ENCODE measurements at regions not wholly inside any gene's neighbourhood (a gene's known extent, or its start where the extent isn't known, plus 50 kb on each side); places are given as distances from the start of the nearest gene placed in this dataset.

DNA sequence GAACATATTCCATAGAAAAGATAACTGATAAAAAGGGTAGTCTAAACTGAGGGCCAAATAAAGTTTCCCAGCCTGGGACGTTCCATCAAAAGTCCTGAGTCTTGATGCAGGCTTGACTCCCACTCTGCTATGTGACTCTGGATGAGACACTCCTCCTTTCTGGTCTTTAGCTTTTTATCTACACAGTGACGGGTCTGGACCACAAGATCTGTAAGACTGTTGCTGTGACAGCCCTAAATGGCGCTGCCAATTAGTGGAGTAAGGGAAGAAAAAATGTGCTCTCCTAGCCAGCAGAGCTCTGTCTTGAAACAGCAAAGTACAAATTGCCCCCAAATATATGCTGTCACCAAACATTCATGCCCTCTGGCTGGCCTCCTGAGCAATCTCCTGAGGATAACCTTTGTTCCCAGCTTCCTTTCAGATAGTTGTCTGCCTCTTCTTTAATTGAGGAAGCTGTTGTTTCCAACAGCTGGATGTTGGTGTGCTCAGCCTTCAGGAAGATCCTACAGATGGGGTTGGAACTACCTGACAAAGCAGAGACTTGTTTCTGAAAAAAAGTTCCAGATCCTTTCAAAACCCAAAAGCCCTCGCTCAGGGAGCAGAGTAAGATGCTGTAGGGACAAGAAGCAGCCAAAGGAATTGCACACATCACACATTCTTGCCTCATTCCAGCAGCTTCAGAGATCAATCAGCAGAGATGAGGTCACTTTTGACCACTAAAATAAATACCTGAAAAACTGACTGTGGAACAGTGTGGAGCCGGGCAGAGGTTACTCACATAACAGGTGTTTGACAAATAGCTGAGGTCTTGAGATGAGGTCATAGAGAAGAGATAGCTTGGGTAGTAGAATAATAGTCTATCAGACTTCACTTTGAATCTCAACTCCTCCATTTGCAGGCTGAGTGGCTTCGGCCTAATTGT is 383.4 kb upstream of the FGF13 start:
- TF ChIP-seq, protein P1, sequence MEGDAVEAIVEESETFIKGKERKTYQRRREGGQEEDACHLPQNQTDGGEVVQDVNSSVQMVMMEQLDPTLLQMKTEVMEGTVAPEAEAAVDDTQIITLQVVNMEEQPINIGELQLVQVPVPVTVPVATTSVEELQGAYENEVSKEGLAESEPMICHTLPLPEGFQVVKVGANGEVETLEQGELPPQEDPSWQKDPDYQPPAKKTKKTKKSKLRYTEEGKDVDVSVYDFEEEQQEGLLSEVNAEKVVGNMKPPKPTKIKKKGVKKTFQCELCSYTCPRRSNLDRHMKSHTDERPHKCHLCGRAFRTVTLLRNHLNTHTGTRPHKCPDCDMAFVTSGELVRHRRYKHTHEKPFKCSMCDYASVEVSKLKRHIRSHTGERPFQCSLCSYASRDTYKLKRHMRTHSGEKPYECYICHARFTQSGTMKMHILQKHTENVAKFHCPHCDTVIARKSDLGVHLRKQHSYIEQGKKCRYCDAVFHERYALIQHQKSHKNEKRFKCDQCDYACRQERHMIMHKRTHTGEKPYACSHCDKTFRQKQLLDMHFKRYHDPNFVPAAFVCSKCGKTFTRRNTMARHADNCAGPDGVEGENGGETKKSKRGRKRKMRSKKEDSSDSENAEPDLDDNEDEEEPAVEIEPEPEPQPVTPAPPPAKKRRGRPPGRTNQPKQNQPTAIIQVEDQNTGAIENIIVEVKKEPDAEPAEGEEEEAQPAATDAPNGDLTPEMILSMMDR (IDR thresholded peaks at IDR 0.05; ENCODE audit: low read depth, low read length) = no peak
- Histone ChIP-seq H3K4me3 (ENCODE audit: low read depth, low read length) (no peak overlapping the region), H3K36me3 (no peaks in the 10 kb centered on the region), H3K9me3 (no peaks in the 10 kb centered on the region), H3K27me3 (no peaks in the 10 kb centered on the region), H3K4me1 (no peaks in the 10 kb centered on the region)
- no peak for DNase-seq

DNA sequence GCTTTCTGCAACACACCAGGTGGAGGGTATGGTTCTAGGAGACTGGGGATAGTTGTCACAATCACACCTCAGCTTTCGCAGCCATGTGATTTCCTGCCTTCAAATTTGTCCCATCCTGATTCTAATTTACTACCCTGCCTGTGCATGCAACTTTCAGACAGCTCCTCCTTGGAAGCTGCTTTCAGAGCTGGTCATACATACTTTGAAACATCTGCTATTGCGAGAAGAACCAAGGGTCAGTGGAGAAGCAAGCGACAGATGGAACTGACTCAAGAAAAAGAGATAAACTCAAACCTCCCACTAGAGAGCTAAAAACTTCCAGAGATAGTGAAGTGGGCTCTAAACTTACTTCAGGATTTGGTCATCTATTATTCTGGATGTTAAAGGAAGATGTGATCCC is 381.7 kb upstream of the FGF13 start:
- no peaks in the 10 kb centered on the region for H3K27me3 ChIP-seq
- TF ChIP-seq, protein P1 (IDR thresholded peaks at IDR 0.05; ENCODE audit: low read depth, low read length) = no peak
- no peak overlapping the region for H3K4me3 ChIP-seq (ENCODE audit: low read depth, low read length)
- H3K9me3 ChIP-seq = no peaks in the 10 kb centered on the region
- H3K36me3 ChIP-seq = no peaks in the 10 kb centered on the region
- H3K4me1 ChIP-seq = no peaks in the 10 kb centered on the region
- no peak for DNase-seq

- TF ChIP-seq, protein P1 (IDR thresholded peaks at IDR 0.05; ENCODE audit: low read depth, low read length) = no peak
- DNase-seq = no peak
- Histone ChIP-seq H3K27me3 (no peaks in the 10 kb centered on the region), H3K9me3 (no peaks in the 10 kb centered on the region), H3K36me3 (no peaks in the 10 kb centered on the region), H3K4me1 (no peaks in the 10 kb centered on the region), H3K4me3 (ENCODE audit: low read depth, low read length) (no peak overlapping the region)
These were observed 380.4 kb upstream of the FGF13 start for GRCh38 chrX:139091878-139092277.

- DNase-seq = no peak
- TF ChIP-seq, protein P1 (IDR thresholded peaks at IDR 0.05; ENCODE audit: low read depth, low read length) = no peak
- H3K27me3 ChIP-seq = no peaks in the 10 kb centered on the region
- no peaks in the 10 kb centered on the region for H3K36me3 ChIP-seq
- H3K4me1 ChIP-seq = no peaks in the 10 kb centered on the region
- H3K4me3 ChIP-seq (ENCODE audit: low read depth, low read length) = no peak overlapping the region
- H3K9me3 ChIP-seq = no peaks in the 10 kb centered on the region
These were observed 379.5 kb upstream of the FGF13 start for GRCh38 chrX:139091066-139091465.

DNA sequence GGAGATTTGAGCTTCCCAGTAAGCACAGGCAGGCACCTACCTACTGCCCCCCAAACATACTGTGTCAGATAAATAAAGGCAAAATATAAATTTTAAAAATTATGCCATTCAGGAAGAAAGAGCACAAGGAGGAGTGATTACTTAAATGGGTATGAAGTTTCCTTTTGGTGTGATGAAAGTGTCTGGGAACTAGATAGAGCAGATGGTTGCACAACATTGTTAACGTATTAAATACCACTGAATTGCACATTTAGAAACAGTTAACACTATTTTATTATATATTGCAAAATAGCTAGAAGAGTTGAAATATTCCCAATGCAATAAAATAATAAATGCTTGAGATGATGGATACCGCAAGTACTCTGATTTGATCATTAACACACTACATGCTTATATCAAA is 374.7 kb upstream of the FGF13 start:
- TF ChIP-seq, protein P1 (IDR thresholded peaks at IDR 0.05; ENCODE audit: low read depth, low read length) = no peak
- Histone ChIP-seq H3K4me1 (no peaks in the 10 kb centered on the region), H3K27me3 (no peaks in the 10 kb centered on the region)

DNA sequence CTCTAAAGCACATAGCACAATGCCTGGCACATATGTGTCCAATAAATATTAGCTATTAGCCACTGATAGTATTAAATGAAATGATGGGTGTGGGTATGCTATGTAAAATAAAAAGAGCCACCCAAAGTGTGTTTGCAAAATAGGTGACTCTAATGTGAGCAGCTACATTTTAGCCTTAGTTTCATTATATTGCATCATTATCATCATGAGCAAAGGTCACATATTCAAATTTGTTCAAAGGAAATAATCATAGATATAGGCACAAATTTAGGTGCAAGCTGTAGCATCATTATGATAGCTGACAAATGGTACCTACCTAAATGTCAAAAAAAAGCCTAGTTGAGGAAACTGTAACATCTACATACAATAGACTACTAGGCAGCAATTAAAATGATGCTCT is 373.9 kb upstream of the FGF13 start:
- TF ChIP-seq, protein P1 (IDR thresholded peaks at IDR 0.05; ENCODE audit: low read depth, low read length) = no peak
- Histone ChIP-seq H3K27me3 (no peaks in the 10 kb centered on the region), H3K4me1 (no peaks in the 10 kb centered on the region), H3K36me3 (no peaks in the 10 kb centered on the region), H3K9me3 (no peaks in the 10 kb centered on the region), H3K4me3 (ENCODE audit: low read depth, low read length) (no peak overlapping the region)
- DNase-seq = no peak

More for the DNA sequence above, 374.7 kb upstream of the FGF13 start:
- Histone ChIP-seq H3K9me3 (no peaks in the 10 kb centered on the region), H3K36me3 (no peaks in the 10 kb centered on the region), H3K4me3 (ENCODE audit: low read depth, low read length) (no peak overlapping the region)
- DNase-seq = no peak

Measured in BE2C (cell line).